Activated CD4-positive, alpha-beta T cell treated with anti-CD3 and anti-CD28 coated beads for 36 hours (primary cell): ENCODE measurements at regions not wholly inside any gene's neighbourhood (a gene's known extent, or its start where the extent isn't known, plus 50 kb on each side); places are given as distances from the start of the nearest gene placed in this dataset.

Experiments
- ATAC-seq: fragments of 200-7000 bp; cut with Tn5 transposase; one replicate; pipeline ENCODE4 v1.10.0; 2021; ENCODE audit warnings: mild to moderate bottlenecking, moderate library complexity
- CTCF ChIA-PET: fragments of 350-600 bp; sonication (Branson Sonifier 250); formaldehyde crosslinking; loops from one replicate; lab custom pipeline; 2021; ENCODE audit warnings: antibody characterized with exemption; lab: Charles Lee
- POLR2A ChIA-PET: fragments of 350-600 bp; sonication (Branson Sonifier 250); formaldehyde crosslinking; loops from one replicate; lab custom pipeline; 2021; ENCODE audit warnings: antibody characterized with exemption, inconsistent platforms; lab: Charles Lee
- DNase-seq: peaks from one replicate; pipeline ENCODE4 v3.0.0-alpha.2; 2020
- H3K27ac Mint-ChIP-seq: one replicate; pipeline ENCODE4 v1.8.0; 2021; ENCODE audit warnings: mixed read lengths
- H3K27me3 Mint-ChIP-seq: one replicate; pipeline ENCODE4 v1.8.0; 2021; ENCODE audit warnings: mixed read lengths
- H3K36me3 Mint-ChIP-seq: one replicate; pipeline ENCODE4 v1.8.0; 2021; ENCODE audit warnings: low read depth, mixed read lengths
- H3K4me1 Mint-ChIP-seq: one replicate; pipeline ENCODE4 v1.8.0; 2021; ENCODE audit warnings: mixed read lengths
- H3K4me3 Mint-ChIP-seq: one replicate; pipeline ENCODE4 v1.8.0; 2021; ENCODE audit warnings: mild to moderate bottlenecking, moderate library complexity, mixed read lengths
- H3K9me3 Mint-ChIP-seq: one replicate; pipeline ENCODE4 v1.8.0; 2021; ENCODE audit warnings: low read depth, mixed read lengths
- intact Hi-C, 2 experiments: fragments of 100-400 bp; cut with DNase I in 1 of 2; cut with micrococcal nuclease in 1 of 2; formaldehyde crosslinking; loops; one replicate each; pipeline versions ENCODE4 v1.14.2 to v1.15.1; 2022 to 2024; cut with DNase I, micrococcal nuclease

DNA sequence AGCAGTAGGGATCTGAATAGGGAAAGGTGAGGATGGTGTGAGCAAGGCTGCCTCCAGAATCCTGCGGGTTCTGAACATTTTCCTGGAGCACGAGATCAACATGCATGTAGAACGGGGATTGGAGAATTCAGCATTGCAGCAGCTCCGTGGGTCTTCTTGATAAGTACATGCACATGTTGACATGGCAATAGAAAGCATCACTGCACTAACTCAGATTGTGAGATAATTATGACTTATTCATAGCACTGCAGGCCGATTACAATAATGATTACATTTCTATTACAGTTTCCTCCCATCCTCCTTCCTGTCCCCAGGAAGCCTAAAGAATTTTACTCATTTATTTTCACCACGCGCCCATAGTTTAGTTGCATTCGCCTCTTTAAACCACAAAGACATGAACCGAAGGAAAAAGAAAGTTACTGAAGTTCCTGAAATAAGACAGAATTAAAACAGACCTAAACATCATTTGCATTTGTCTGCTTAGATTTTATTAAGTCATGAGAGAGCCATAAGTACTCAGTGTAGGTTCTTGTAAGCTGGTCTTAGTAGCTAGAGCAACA is 61.3 kb upstream of the ARX start:
- no peak overlapping the region for H3K27ac Mint-ChIP-seq
- no peaks in the 10 kb centered on the region for H3K4me1 Mint-ChIP-seq
- CTCF ChIA-PET: interaction anchor here (0.5 kb wide), 1 partner anchor 88 kb away, joined by 5 read pairs; no protein-coding TSS in a partner anchor
- POLR2A ChIA-PET: no interaction called here
- H3K4me3 Mint-ChIP-seq: no peak overlapping the region
- H3K36me3 Mint-ChIP-seq: no peaks in the 10 kb centered on the region
- H3K27me3 Mint-ChIP-seq: peaks cover 4% of the 10 kb centered on the region
- no peak for DNase-seq
- ATAC-seq: no peak
- intact Hi-C loops: no loop called here
- H3K9me3 Mint-ChIP-seq: no peaks in the 10 kb centered on the region

DNA sequence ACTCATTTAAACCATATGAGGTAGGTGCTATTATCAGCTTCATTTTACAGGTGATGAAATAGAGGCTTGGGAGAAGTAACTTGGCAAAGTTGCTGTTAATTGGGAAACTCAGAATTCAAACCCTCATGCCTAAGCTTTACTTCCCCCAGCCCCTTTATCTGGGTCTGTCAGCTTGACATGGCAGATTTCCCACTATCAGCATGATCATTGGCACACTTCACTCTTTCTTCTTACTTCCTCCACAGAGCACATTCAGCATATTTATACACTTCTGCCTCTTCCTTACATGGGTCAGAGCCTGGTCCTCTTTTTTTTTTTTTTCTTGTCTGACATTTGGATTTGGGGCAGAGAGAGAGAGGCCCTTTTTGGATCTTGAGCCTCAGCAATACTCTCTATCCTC is 56.5 kb upstream of the ARX start:
- no peak for ATAC-seq
- no peak for DNase-seq

DNA sequence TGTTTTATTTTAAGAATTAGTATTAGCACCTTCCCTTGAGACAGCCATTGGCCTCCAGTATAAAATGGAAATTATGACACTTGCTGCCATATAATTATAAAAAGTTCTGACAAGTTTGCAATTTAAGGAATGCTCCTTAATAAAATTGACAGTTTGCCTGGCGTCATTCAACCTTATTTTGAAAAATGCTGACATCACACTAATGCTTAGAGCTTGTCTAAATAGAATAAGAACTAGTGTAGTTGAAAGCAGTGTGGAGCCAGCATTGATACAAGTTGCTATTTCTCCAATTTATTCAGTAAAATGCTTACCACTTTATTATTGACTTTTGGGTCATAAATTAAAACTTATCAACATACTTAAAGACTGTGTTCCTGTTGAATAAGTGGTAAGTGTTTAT is 54.3 kb upstream of the ARX start:
- H3K4me1 Mint-ChIP-seq: peaks cover 8% of the 10 kb centered on the region
- DNase-seq (no peak), ATAC-seq (no peak)
- no peak overlapping the region for H3K27ac Mint-ChIP-seq
- H3K27me3 Mint-ChIP-seq: no peaks in the 10 kb centered on the region
- H3K4me3 Mint-ChIP-seq: no peak overlapping the region
- POLR2A ChIA-PET: no interaction called here
- peaks cover 6% of the 10 kb centered on the region for H3K9me3 Mint-ChIP-seq
- no peaks in the 10 kb centered on the region for H3K36me3 Mint-ChIP-seq
- intact Hi-C loops: no loop called here
- CTCF ChIA-PET: no interaction called here

More for the DNA sequence above, 56.5 kb upstream of the ARX start:
- no peak overlapping the region for H3K27ac Mint-ChIP-seq
- intact Hi-C loops: no loop called here
- H3K27me3 Mint-ChIP-seq: peaks cover 2% of the 10 kb centered on the region
- no peak overlapping the region for H3K4me3 Mint-ChIP-seq
- POLR2A ChIA-PET: no interaction called here
- CTCF ChIA-PET: no interaction called here
- peaks cover 6% of the 10 kb centered on the region for H3K9me3 Mint-ChIP-seq
- H3K4me1 Mint-ChIP-seq: peaks cover 8% of the 10 kb centered on the region
- H3K36me3 Mint-ChIP-seq: no peaks in the 10 kb centered on the region

DNA sequence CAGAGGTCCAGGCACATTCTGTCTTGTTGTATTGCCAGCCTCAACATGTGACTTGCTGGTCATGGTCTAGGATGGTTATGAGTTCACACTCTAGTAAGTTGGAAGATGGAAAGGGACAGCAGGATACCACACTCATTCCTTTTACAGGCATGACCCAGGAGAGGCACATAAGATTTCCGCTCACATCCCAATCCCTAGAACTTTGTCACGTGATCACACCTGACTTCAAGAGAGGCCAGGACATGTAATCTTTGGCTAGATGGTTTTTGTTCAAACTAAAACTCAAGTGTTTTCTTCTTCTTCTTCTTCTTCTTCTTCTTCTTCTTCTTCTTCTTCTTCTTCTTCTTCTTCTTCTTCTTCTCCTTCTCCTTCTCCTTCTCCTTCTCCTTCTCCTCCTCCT is 53.4 kb upstream of the ARX start:
- H3K27me3 Mint-ChIP-seq: no peaks in the 10 kb centered on the region
- H3K4me3 Mint-ChIP-seq: no peak overlapping the region
- no peak overlapping the region for H3K27ac Mint-ChIP-seq
- peaks cover 8% of the 10 kb centered on the region for H3K4me1 Mint-ChIP-seq
- POLR2A ChIA-PET: no interaction called here
- no peak for DNase-seq
- H3K9me3 Mint-ChIP-seq: peaks cover 6% of the 10 kb centered on the region
- CTCF ChIA-PET: no interaction called here
- H3K36me3 Mint-ChIP-seq: no peaks in the 10 kb centered on the region
- intact Hi-C loops: no loop called here
- no peak for ATAC-seq

DNA sequence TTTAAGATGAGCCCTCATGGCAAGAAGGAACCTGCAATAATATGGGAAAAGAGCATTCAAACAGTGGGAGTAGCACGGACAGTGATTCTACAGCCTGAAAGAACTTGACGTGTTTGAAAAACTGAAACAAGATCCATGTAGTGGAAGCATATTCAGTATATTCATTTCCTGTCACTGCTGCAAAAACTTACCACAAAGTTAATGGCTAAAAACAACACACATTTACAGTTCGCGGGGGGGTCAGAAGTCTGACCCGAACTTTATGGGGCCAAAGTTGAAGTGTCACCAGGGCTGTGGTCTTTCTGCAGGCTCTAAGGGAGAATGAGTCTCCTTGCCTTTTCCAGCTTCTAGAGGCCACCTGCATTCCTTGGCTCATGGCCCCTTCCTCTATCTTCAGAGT is 52.6 kb upstream of the ARX start:
- no peak overlapping the region for H3K4me3 Mint-ChIP-seq
- no peaks in the 10 kb centered on the region for H3K36me3 Mint-ChIP-seq
- DNase-seq: no peak
- ChIA-PET CTCF (interaction anchor here (1.1 kb wide), 1 partner anchor 672 kb away, joined by 4 read pairs; no protein-coding TSS in a partner anchor), POLR2A (no interaction called here)
- H3K4me1 Mint-ChIP-seq: peaks cover 8% of the 10 kb centered on the region
- no peak for ATAC-seq
- no peak overlapping the region for H3K27ac Mint-ChIP-seq
- no peaks in the 10 kb centered on the region for H3K27me3 Mint-ChIP-seq
- intact Hi-C loops: no loop called here
- peaks cover 6% of the 10 kb centered on the region for H3K9me3 Mint-ChIP-seq

DNA sequence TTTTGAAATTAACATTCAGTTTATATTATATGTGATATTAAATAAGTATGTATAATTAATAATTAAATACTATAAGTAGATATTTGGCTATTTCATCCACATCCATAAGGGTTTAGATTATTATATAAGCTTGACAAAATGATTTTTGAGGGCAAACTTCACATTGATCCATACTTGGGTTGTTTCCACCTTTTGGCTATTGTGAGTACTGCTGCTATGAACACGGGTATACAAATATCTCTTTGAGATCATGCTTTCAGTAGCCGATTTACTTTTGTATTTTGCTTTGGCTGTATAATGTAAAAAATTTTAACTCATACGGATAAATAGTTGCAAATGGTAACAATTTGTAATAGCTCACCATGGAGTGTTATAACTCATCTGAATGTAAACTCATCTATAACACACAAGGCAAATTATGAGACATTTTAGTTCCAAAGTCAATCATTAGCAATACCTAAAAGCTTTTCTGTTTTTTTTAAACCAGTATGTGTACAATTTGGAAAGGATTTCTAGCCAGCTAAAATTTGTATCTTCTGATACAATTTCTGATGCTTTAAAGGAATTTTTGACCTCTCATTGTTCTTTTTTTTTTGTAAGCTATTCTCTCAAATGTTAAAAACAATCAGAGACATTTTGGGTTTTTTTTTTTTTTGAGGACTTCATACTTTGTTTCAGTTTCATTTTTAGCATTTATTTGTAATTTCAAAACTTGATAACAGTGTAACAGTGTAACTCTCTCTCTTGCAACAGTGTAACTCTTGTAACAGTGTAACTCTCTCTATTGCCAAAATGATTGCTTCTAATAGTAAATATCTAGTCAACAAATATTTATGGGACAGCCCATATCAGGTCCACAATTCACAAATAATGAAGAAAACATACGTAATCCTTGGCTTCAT is 51.8 kb upstream of the ARX start:
- intact Hi-C loops: no loop called here
- POLR2A ChIA-PET: no interaction called here
- H3K4me3 Mint-ChIP-seq: no peak overlapping the region
- peak; percentile 69 for ATAC-seq
- DNase-seq: no peak
- H3K4me1 Mint-ChIP-seq: peaks cover 8% of the 10 kb centered on the region
- H3K9me3 Mint-ChIP-seq: peaks cover 6% of the 10 kb centered on the region
- no peak overlapping the region for H3K27ac Mint-ChIP-seq
- H3K27me3 Mint-ChIP-seq: no peaks in the 10 kb centered on the region
- H3K36me3 Mint-ChIP-seq: no peaks in the 10 kb centered on the region
- CTCF ChIA-PET: interaction anchor here (0.9 to 1.1 kb wide), 2 partner anchors 46 to 671 kb away, joined by 4 read pairs; no protein-coding TSS in a partner anchor

DNA sequence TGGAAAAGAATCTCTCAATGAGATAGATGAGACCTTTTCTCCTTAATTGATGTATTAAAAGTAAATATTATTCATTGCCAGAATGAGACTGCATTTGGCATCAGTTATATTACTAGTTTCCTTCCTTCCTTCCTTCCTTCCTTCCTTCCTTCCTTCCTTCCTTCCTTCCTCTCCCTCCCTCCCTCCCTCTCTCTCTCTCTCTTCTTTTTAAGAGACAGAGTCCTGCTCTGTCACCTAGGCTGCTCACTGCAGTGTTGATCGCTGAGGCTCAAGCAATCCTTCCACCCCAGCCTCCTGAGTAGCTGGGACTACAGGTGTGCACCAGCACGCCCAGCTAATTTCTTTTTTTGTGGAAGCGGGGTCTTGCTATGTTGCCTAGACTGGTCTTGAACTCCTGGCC is 50.4 kb upstream of the ARX start:
- Mint-ChIP-seq H3K27me3 (no peaks in the 10 kb centered on the region), H3K4me3 (no peak overlapping the region), H3K27ac (no peak overlapping the region), H3K4me1 (peaks cover 8% of the 10 kb centered on the region), H3K9me3 (peaks cover 6% of the 10 kb centered on the region), H3K36me3 (no peaks in the 10 kb centered on the region)
- POLR2A ChIA-PET: no interaction called here
- CTCF ChIA-PET: no interaction called here
- ATAC-seq (no peak), DNase-seq (no peak)
- intact Hi-C loops: no loop called here
